Thyroid gland (tissue), 4 donors: ENCODE measurements at regions not wholly inside any gene's neighbourhood (a gene's known extent, or its start where the extent isn't known, plus 50 kb on each side); places are given as distances from the start of the nearest gene placed in this dataset.

Experiments used
- POLR2A ChIP-seq, 2 donors: fragments of 450-650 bp; IDR thresholded peaks; one replicate each; pipeline ENCODE4 v1.6.1; 2017; ENCODE audit warnings: antibody characterized with exemption in 2 of 2, mild to moderate bottlenecking in 2 of 2, moderate library complexity in 1 of 2
- TF ChIP-seq, protein P1 (sequence below), 6 experiments: fragments of 200-600 bp in 3 of 6; fragments of 450-650 bp in 3 of 6; sonication (generic) in 3 of 6; IDR thresholded peaks; one replicate each; pipeline ENCODE4 v1.5.1; 2016 to 2019; ENCODE audit warnings: antibody characterized with exemption in 6 of 6, mild to moderate bottlenecking in 2 of 6, inconsistent platforms in 1 of 6, moderate library complexity in 1 of 6

DNA sequence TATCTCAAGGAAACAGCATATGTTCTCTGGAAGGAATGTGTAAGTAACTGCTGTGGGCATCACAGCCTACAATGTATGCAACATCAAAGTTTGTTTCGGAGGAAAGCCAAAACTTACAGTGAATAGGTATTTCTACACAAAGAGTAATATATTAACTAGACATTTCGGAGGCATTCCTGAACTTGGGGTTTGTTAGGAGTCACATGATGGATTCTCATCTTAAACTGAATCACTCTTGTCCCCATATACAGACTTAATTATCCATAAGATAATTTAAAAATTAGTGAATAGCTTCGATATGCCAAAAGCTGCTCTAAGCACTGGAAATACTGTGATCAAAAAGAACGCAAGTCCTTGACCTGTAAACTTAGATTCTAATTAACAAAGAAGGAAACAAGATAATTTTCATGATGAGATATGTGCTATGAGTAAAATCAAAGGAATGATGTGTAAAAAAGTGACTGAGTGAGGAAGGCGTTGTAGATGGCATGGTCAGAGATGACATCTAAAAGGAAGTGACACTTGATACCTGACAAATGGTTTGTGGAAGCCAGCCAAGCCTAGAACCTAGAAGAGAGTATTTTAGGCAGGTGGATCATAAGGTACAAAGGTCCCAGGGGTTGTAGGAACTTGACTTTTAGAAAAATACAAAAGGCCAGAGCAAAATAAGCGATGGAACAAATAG, 273.1 kb downstream of the MRPL39 start:
- no peak for TF ChIP-seq POLR2A (IDR thresholded peaks at IDR 0.05)
- TF ChIP-seq, protein P1, sequence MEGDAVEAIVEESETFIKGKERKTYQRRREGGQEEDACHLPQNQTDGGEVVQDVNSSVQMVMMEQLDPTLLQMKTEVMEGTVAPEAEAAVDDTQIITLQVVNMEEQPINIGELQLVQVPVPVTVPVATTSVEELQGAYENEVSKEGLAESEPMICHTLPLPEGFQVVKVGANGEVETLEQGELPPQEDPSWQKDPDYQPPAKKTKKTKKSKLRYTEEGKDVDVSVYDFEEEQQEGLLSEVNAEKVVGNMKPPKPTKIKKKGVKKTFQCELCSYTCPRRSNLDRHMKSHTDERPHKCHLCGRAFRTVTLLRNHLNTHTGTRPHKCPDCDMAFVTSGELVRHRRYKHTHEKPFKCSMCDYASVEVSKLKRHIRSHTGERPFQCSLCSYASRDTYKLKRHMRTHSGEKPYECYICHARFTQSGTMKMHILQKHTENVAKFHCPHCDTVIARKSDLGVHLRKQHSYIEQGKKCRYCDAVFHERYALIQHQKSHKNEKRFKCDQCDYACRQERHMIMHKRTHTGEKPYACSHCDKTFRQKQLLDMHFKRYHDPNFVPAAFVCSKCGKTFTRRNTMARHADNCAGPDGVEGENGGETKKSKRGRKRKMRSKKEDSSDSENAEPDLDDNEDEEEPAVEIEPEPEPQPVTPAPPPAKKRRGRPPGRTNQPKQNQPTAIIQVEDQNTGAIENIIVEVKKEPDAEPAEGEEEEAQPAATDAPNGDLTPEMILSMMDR (IDR thresholded peaks at IDR 0.05): no peak
